IMR-90 (cell line): ENCODE measurements at regions not wholly inside any gene's neighbourhood (a gene's known extent, or its start where the extent isn't known, plus 50 kb on each side); places are given as distances from the start of the nearest gene placed in this dataset.

Experiments used
- ATAC-seq: fragments of 200-7000 bp; cut with Tn5 transposase; 2 replicates; pipeline ENCODE4 v1.9.1; 2020; ENCODE audit warnings: low read depth, mild to moderate bottlenecking, moderate library complexity
- BruUV-seq: library from RNA; stranded (reverse); fragments of 400-500 nt; replicated peaks from 2 replicates; lab custom pipeline; 2021; lab: Mats Ljungman, UMichigan
- CTCF ChIA-PET: fragments of 300-600 bp; formaldehyde crosslinking; extraction: SDS; loops from one replicate; lab custom pipeline; 2021; ENCODE audit warnings: antibody characterized with exemption; lab: Yijun Ruan, JAX
- POLR2A ChIA-PET: fragments of 300-600 bp; sonication (Branson Sonifier 250); formaldehyde crosslinking; loops from one replicate; lab custom pipeline; 2022; ENCODE audit warnings: antibody characterized with exemption; ENCODE audit not compliant: unreplicated experiment; lab: Charles Lee
- DNase-seq: peaks from one replicate; pipeline ENCODE4 v3.0.0; 2013
- H2AFZ ChIP-seq: replicated peaks from 2 replicates; pipeline ENCODE3; 2013; ENCODE audit warnings: low read length, mild to moderate bottlenecking; ENCODE audit not compliant: poor library complexity
- H2AK5ac ChIP-seq: 2 replicates; pipeline ENCODE4 v1.6.1; 2013; ENCODE audit warnings: low read depth, low read length, inconsistent platforms
- H2AK9ac ChIP-seq: replicated peaks from 2 replicates; pipeline ENCODE3; 2013; ENCODE audit warnings: mild to moderate bottlenecking, low read depth, low read length, moderate library complexity; ENCODE audit not compliant: poor library complexity
- H2BK120ac ChIP-seq: 2 replicates; pipeline ENCODE4 v1.6.1; 2013; ENCODE audit warnings: low read depth, low read length, inconsistent platforms
- H2BK15ac ChIP-seq: 3 replicates; pipeline ENCODE4 v1.6.1; 2013; ENCODE audit warnings: low read depth, low read length, inconsistent platforms
- H2BK20ac ChIP-seq: 2 replicates; pipeline ENCODE4 v1.6.1; 2013; ENCODE audit warnings: low read depth, mild to moderate bottlenecking, inconsistent platforms, low read length, moderate library complexity
- H2BK5ac ChIP-seq: 2 replicates; pipeline ENCODE4 v1.6.1; 2013; ENCODE audit warnings: mild to moderate bottlenecking, low read depth, low read length, inconsistent platforms; ENCODE audit not compliant: poor library complexity, severe bottlenecking
- H3K14ac ChIP-seq: replicated peaks from 2 replicates; pipeline ENCODE4 v1.6.1; 2013; ENCODE audit warnings: low read depth, low read length, inconsistent platforms
- H3K18ac ChIP-seq: 2 replicates; pipeline ENCODE4 v1.6.1; 2013; ENCODE audit warnings: low read depth, low read length, control low read depth
- H3K23ac ChIP-seq: 2 replicates; pipeline ENCODE4 v1.6.1; 2013; ENCODE audit warnings: low read depth, low read length, inconsistent platforms
- H3K27ac ChIP-seq: 2 replicates; pipeline ENCODE4 v1.5.1; 2013; ENCODE audit warnings: mild to moderate bottlenecking, control low read depth, low read length; ENCODE audit not compliant: insufficient read depth
- H3K27me3 ChIP-seq: 2 replicates; pipeline ENCODE4 v1.6.1; 2013; ENCODE audit warnings: low read length; ENCODE audit not compliant: control insufficient read depth, insufficient read depth
- H3K36me3 ChIP-seq: 2 replicates; pipeline ENCODE4 v1.6.1; 2013; ENCODE audit warnings: low read length, mixed read lengths; ENCODE audit not compliant: control insufficient read depth, insufficient read depth
- H3K4ac ChIP-seq: 2 replicates; pipeline ENCODE4 v1.6.1; 2013; ENCODE audit warnings: low read depth, low read length, inconsistent platforms
- H3K4me1 ChIP-seq: 2 replicates; pipeline ENCODE4 v1.6.1; 2013; ENCODE audit warnings: low read length, mixed read lengths; ENCODE audit not compliant: control insufficient read depth, insufficient read depth
- H3K4me2 ChIP-seq: 2 replicates; pipeline ENCODE4 v1.6.1; 2013; ENCODE audit warnings: low read depth, mild to moderate bottlenecking, control low read depth, low read length, moderate library complexity
- H3K4me3 ChIP-seq: 2 replicates; pipeline ENCODE4 v1.5.1; 2013; ENCODE audit warnings: low read depth, mild to moderate bottlenecking, control low read depth, low read length, moderate library complexity; ENCODE audit not compliant: insufficient read depth
- H3K56ac ChIP-seq: 2 replicates; pipeline ENCODE4 v1.6.1; 2013; ENCODE audit warnings: low read length, inconsistent platforms; ENCODE audit not compliant: insufficient read depth; ENCODE audit errors: extremely low read depth
- H3K79me1 ChIP-seq, 2 experiments: 2 replicates each; pipeline ENCODE4 v1.6.1; 2013; ENCODE audit warnings: low read length in 2 of 2, inconsistent platforms in 1 of 2, low read depth in 1 of 2
- H3K9ac ChIP-seq: 2 replicates; pipeline ENCODE4 v1.6.1; 2013; ENCODE audit warnings: low read depth, low read length, control low read depth
- H3K9me1 ChIP-seq: 2 replicates; pipeline ENCODE4 v1.6.1; 2013; ENCODE audit warnings: low read length, inconsistent platforms; ENCODE audit not compliant: insufficient read depth
- H3K9me3 ChIP-seq: 2 replicates; pipeline ENCODE4 v1.6.1; 2013; ENCODE audit warnings: low read length; ENCODE audit not compliant: control insufficient read depth, insufficient read depth
- H4K20me1 ChIP-seq: 2 replicates; pipeline ENCODE4 v1.6.1; 2013; ENCODE audit warnings: low read length, inconsistent platforms; ENCODE audit not compliant: insufficient read depth
- H4K5ac ChIP-seq: 2 replicates; pipeline ENCODE4 v1.6.1; 2013; ENCODE audit warnings: mild to moderate bottlenecking, low read depth, low read length, control low read depth
- H4K8ac ChIP-seq, 2 experiments: 2 replicates each; pipeline ENCODE4 v1.6.1; 2013; ENCODE audit warnings: low read depth in 2 of 2, low read length in 2 of 2, control low read depth in 1 of 2, inconsistent platforms in 1 of 2
- H4K91ac ChIP-seq: 2 replicates; pipeline ENCODE4 v1.6.1; 2013; ENCODE audit warnings: low read depth, low read length, inconsistent platforms; ENCODE audit not compliant: insufficient read depth
- BHLHE40 ChIP-seq: fragments of 150-350 bp; IDR thresholded peaks from 2 replicates; pipeline ENCODE4 v1.6.1; 2016; ENCODE audit warnings: mild to moderate bottlenecking, low read depth, low read length
- FOS ChIP-seq: fragments of 150-350 bp; IDR thresholded peaks from 2 replicates; pipeline ENCODE4 v1.6.1; 2016; ENCODE audit warnings: low read depth, low read length
- WGBS, 2 experiments: methylation state at CpG; one replicate each; pipeline versions ENCODE4 v1.1.5 to v1.1.7; 2013; ENCODE audit warnings: missing lambda C conversion rate in 2 of 2; ENCODE audit not compliant: insufficient read length in 1 of 2; ENCODE audit errors: extremely low coverage in 2 of 2; 5-methylcytosine and 5-hydroxymethylcytosine counted together
- dilution Hi-C: fragments of 300-500 bp; cut with HindIII; formaldehyde crosslinking; loops from one replicate; pipeline ENCODE4 v1.14.3; 2018; ENCODE audit warnings: low sequenced_read_pairs; ENCODE audit not compliant: unreplicated experiment
- in situ Hi-C: fragments of 300-500 bp; cut with MboI; formaldehyde crosslinking; loops from 3 replicates; pipeline ENCODE4 v1.14.3; 2019; ENCODE audit warnings: low sequenced_read_pairs, inconsistent platforms, mixed read lengths
- intact Hi-C: fragments of 100-400 bp; cut with micrococcal nuclease; formaldehyde crosslinking; loops from 2 replicates; pipeline ENCODE4 v1.10.0; 2022

DNA sequence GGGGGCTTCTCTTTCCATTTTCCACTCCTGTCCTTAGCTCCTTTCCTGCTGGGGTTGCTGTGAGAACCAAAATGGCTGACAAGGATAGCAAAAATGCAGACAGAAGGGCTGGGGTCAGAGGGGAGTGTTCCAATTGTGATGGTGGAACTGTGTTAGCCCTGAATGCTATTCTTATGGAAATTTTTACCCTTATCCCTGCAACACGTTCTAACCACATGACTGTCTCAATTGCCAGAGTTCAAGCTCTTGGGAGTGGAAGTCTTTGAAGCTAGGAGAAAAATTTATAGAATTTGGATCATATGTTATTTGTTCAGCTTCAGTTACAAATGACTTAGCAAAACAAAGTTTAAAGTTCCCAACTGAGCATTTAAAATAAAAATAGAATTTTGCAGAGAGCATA, 134.1 kb downstream of the ADCYAP1R1 start:
- Histone ChIP-seq H4K20me1 (no peaks in the 10 kb centered on the region), H2BK20ac (no peak overlapping the region), H3K56ac (no peak overlapping the region), H3K9ac (no peak overlapping the region), H3K4me3 (no peak overlapping the region), H3K36me3 (no peaks in the 10 kb centered on the region), H3K4me2 (no peak overlapping the region), H2BK15ac (no peak overlapping the region), H4K8ac (no peak overlapping the region), H3K9me3 (no peaks in the 10 kb centered on the region), H2BK5ac (no peak overlapping the region), H2AK5ac (no peak overlapping the region), H3K14ac (no peak overlapping the region), H2AFZ (no peak overlapping the region), H3K18ac (no peak overlapping the region), H3K27ac (no peak overlapping the region), H2BK120ac (no peak overlapping the region), H3K27me3 (no peaks in the 10 kb centered on the region), H3K4me1 (no peaks in the 10 kb centered on the region), H3K9me1 (no peaks in the 10 kb centered on the region), H3K4ac (no peak overlapping the region), H3K79me1 (no peaks in the 10 kb centered on the region), H4K91ac (no peak overlapping the region), H2AK9ac (no peak overlapping the region), H4K5ac (no peak overlapping the region), H3K23ac (no peak overlapping the region)
- no TSS peak for BruUV-seq
- ChIA-PET CTCF (interaction anchor here (0.5 kb wide), 1 partner anchor 642 kb away, joined by 3 read pairs; no protein-coding TSS in a partner anchor), POLR2A (no interaction called here)
- WGBS, 2 experiments: no CpG with 5 or more reads among the region's 1 CpG
- DNase-seq: no peak
- TF ChIP-seq BHLHE40 (no peak), FOS (no peak)
- dilution Hi-C loops: no loop called here
- ATAC-seq: no peak
- in situ Hi-C loops: no loop called here
- intact Hi-C loops: no loop called here
